ENCODE measurements at regions not wholly inside any gene's neighbourhood (a gene's known extent, or its start where the extent isn't known, plus 50 kb on each side); places are given as distances from the start of the nearest gene placed in this dataset.

DNA sequence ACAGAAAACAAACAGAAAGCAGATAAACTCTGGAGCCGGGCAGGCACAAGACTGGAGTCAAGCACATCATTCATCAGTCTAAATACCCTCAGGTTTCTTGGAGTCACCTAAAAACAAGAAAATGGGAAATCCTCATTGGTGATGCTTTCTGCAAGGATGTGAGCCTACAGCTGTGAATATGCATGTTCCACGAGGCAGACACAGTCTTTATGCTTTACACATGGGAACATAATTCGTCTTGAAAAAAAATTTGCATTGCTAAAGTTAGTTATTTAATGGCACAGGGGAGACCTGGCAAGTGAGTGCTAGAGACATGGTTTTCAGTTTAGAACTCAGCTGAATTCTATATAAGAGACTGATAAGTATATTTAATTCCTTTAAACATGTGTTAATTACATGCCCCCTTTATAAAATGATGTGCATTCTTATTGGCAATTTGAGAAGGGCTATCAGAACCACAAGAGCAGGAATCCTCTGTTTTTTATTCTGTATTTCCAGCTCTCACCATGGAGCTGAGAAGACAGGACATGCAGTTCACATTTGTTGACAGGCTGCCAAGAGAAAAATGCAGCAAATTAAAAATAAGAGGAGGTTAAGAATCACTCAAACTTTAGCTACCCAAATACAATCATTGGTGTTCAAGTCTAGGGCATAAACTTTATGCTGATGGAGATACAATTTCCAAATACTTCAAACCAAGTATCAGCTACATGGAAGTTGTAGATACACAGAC, 438.0 kb upstream of the MPDZ start:
- H3K27ac ChIP-seq (ENCODE audit: low read depth, low read length) = no peak overlapping the region
- H3K4me3 ChIP-seq (ENCODE audit: low read depth in 1 of 2, low read length in 2 of 2) = no peak overlapping the region
- no peak overlapping the region for H3K9ac ChIP-seq (ENCODE audit: low read depth in 1 of 2, low read length in 2 of 2)
- no peaks in the 10 kb centered on the region for H3K36me3 ChIP-seq (ENCODE audit: control insufficient read depth in 1 of 2, insufficient read depth in 2 of 2, low read length in 2 of 2)
- H3K9me3 ChIP-seq (ENCODE audit: control insufficient read depth in 1 of 2, low read length in 2 of 2) = no peaks in the 10 kb centered on the region
- no peaks in the 10 kb centered on the region for H3K4me1 ChIP-seq (ENCODE audit: control insufficient read depth in 1 of 2, insufficient read depth in 2 of 2, low read length in 2 of 2)
- H3K27me3 ChIP-seq (ENCODE audit: control insufficient read depth in 1 of 2, insufficient read depth in 2 of 2, low read length in 2 of 2) = no peaks in the 10 kb centered on the region

- Histone ChIP-seq H3K27ac (ENCODE audit: low read depth, low read length) (no peak overlapping the region), H3K9ac (ENCODE audit: low read depth in 1 of 2, low read length in 2 of 2) (no peak overlapping the region), H3K4me1 (ENCODE audit: control insufficient read depth in 1 of 2, insufficient read depth in 2 of 2, low read length in 2 of 2) (no peaks in the 10 kb centered on the region), H3K36me3 (ENCODE audit: control insufficient read depth in 1 of 2, insufficient read depth in 2 of 2, low read length in 2 of 2) (no peaks in the 10 kb centered on the region), H3K27me3 (ENCODE audit: control insufficient read depth in 1 of 2, insufficient read depth in 2 of 2, low read length in 2 of 2) (no peaks in the 10 kb centered on the region), H3K4me3 (ENCODE audit: low read depth in 1 of 2, low read length in 2 of 2) (no peak overlapping the region), H3K9me3 (ENCODE audit: control insufficient read depth in 1 of 2, low read length in 2 of 2) (no peaks in the 10 kb centered on the region)
These were observed 437.3 kb upstream of the MPDZ start for GRCh38 chr9:13716601-13717321.

- no peaks in the 10 kb centered on the region for H3K36me3 ChIP-seq (ENCODE audit: control insufficient read depth in 1 of 2, insufficient read depth in 2 of 2, low read length in 2 of 2)
- no peaks in the 10 kb centered on the region for H3K9me3 ChIP-seq (ENCODE audit: control insufficient read depth in 1 of 2, low read length in 2 of 2)
- no peak overlapping the region for H3K4me3 ChIP-seq (ENCODE audit: low read depth in 1 of 2, low read length in 2 of 2)
- H3K27me3 ChIP-seq (ENCODE audit: control insufficient read depth in 1 of 2, insufficient read depth in 2 of 2, low read length in 2 of 2) = no peaks in the 10 kb centered on the region
- no peak overlapping the region for H3K27ac ChIP-seq (ENCODE audit: low read depth, low read length)
- H3K4me1 ChIP-seq (ENCODE audit: control insufficient read depth in 1 of 2, insufficient read depth in 2 of 2, low read length in 2 of 2) = no peaks in the 10 kb centered on the region
- H3K9ac ChIP-seq (ENCODE audit: low read depth in 1 of 2, low read length in 2 of 2) = no peak overlapping the region
These were observed 436.6 kb upstream of the MPDZ start for GRCh38 chr9:13716090-13716489.

- Histone ChIP-seq H3K4me1 (ENCODE audit: control insufficient read depth in 1 of 2, insufficient read depth in 2 of 2, low read length in 2 of 2) (no peaks in the 10 kb centered on the region), H3K9ac (ENCODE audit: low read depth in 1 of 2, low read length in 2 of 2) (no peak overlapping the region), H3K27me3 (ENCODE audit: control insufficient read depth in 1 of 2, insufficient read depth in 2 of 2, low read length in 2 of 2) (no peaks in the 10 kb centered on the region), H3K36me3 (ENCODE audit: control insufficient read depth in 1 of 2, insufficient read depth in 2 of 2, low read length in 2 of 2) (no peaks in the 10 kb centered on the region), H3K27ac (ENCODE audit: low read depth, low read length) (no peak overlapping the region), H3K4me3 (ENCODE audit: low read depth in 1 of 2, low read length in 2 of 2) (no peak overlapping the region), H3K9me3 (ENCODE audit: control insufficient read depth in 1 of 2, low read length in 2 of 2) (no peaks in the 10 kb centered on the region)
These were observed 435.9 kb upstream of the MPDZ start for GRCh38 chr9:13715430-13715829.

DNA sequence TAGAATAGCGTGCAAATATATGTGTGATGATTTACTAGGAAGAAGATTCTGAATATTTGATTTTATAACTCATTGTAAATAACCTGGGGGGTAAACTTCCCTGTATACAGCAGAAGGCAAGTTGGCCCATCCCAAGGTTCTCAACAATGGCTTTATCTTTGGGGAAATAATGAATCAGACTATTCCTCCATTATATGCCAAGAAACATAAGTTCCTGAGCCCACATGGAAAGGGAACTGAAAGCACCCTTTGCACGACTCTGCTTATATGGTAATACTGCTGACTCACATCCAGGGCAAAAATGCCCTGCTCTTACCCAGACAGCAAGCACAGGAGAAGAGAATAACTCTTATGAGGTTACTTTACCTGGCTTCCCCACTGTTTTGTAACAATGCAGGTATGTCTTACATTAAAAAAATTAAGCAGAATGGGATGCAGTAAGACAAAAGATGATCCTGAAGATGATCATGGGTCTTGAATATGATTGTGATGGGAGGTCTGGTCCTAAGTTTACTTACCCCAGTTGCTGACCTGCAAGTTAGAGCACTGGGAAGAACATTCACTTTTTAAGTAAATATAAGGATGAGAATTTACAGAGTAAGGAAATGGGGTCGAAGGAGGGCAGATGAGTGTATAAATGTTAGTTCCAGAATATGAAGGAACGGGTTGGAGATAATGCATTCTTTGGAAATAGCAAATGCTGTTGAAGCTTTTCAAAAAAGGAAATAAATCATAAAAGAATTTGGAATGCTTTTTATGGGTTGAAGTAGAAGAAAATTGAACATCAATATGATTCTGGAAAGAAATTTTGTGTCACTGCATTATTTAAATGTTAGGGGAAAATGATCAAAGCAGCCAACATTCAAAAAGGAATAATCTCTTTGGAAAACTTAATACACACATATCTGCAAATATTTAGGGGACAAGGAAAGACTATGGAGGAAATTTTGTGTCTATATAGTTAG, 428.4 kb upstream of the MPDZ start:
- no peaks in the 10 kb centered on the region for H3K9me3 ChIP-seq (ENCODE audit: control insufficient read depth in 1 of 2, low read length in 2 of 2)
- no peaks in the 10 kb centered on the region for H3K4me1 ChIP-seq (ENCODE audit: control insufficient read depth in 1 of 2, insufficient read depth in 2 of 2, low read length in 2 of 2)
- no peak overlapping the region for H3K9ac ChIP-seq (ENCODE audit: low read depth in 1 of 2, low read length in 2 of 2)
- H3K27me3 ChIP-seq (ENCODE audit: control insufficient read depth in 1 of 2, insufficient read depth in 2 of 2, low read length in 2 of 2) = no peaks in the 10 kb centered on the region
- no peaks in the 10 kb centered on the region for H3K36me3 ChIP-seq (ENCODE audit: control insufficient read depth in 1 of 2, insufficient read depth in 2 of 2, low read length in 2 of 2)
- no peak overlapping the region for H3K27ac ChIP-seq (ENCODE audit: low read depth, low read length)
- no peak overlapping the region for H3K4me3 ChIP-seq (ENCODE audit: low read depth in 1 of 2, low read length in 2 of 2)

DNA sequence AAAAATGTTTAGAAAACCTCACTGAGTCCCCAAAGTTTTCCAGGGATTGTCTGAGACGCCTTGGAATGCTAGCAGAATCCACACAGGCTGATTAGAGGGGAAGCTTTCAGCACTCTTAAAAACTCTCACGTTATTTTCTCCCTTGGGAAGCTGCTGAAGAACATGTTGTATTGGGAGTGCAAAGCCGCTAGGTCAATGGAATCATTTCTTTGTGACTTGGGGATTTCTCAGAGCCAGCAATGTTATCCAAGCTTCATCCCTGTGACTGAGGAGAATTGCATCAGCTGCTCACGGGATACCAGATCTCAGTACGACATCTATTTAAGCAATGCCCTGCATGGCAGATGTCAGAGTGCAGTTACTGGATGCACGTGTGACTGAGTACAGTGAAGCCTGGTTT, 426.4 kb upstream of the MPDZ start:
- H3K9ac ChIP-seq (ENCODE audit: low read depth in 1 of 2, low read length in 2 of 2) = no peak overlapping the region

GRCh38 chr9:13705373-13705772, 425.9 kb upstream of the MPDZ start:
- Histone ChIP-seq H3K9ac (ENCODE audit: low read depth in 1 of 2, low read length in 2 of 2) (no peak overlapping the region), H3K36me3 (ENCODE audit: control insufficient read depth in 1 of 2, insufficient read depth in 2 of 2, low read length in 2 of 2) (no peaks in the 10 kb centered on the region), H3K4me1 (ENCODE audit: control insufficient read depth in 1 of 2, insufficient read depth in 2 of 2, low read length in 2 of 2) (no peaks in the 10 kb centered on the region), H3K4me3 (ENCODE audit: low read depth in 1 of 2, low read length in 2 of 2) (no peak overlapping the region), H3K9me3 (ENCODE audit: control insufficient read depth in 1 of 2, low read length in 2 of 2) (no peaks in the 10 kb centered on the region), H3K27me3 (ENCODE audit: control insufficient read depth in 1 of 2, insufficient read depth in 2 of 2, low read length in 2 of 2) (no peaks in the 10 kb centered on the region), H3K27ac (ENCODE audit: low read depth, low read length) (no peak overlapping the region)

More for the DNA sequence above, 426.4 kb upstream of the MPDZ start:
- Histone ChIP-seq H3K4me1 (ENCODE audit: control insufficient read depth in 1 of 2, insufficient read depth in 2 of 2, low read length in 2 of 2) (no peaks in the 10 kb centered on the region), H3K27me3 (ENCODE audit: control insufficient read depth in 1 of 2, insufficient read depth in 2 of 2, low read length in 2 of 2) (no peaks in the 10 kb centered on the region), H3K27ac (ENCODE audit: low read depth, low read length) (no peak overlapping the region), H3K9me3 (ENCODE audit: control insufficient read depth in 1 of 2, low read length in 2 of 2) (no peaks in the 10 kb centered on the region), H3K4me3 (ENCODE audit: low read depth in 1 of 2, low read length in 2 of 2) (no peak overlapping the region), H3K36me3 (ENCODE audit: control insufficient read depth in 1 of 2, insufficient read depth in 2 of 2, low read length in 2 of 2) (no peaks in the 10 kb centered on the region)

GRCh38 chr9:13690595-13690994, 411.1 kb upstream of the MPDZ start:
- H3K4me1 ChIP-seq (ENCODE audit: control insufficient read depth in 1 of 2, insufficient read depth in 2 of 2, low read length in 2 of 2) = no peaks in the 10 kb centered on the region
- no peaks in the 10 kb centered on the region for H3K27me3 ChIP-seq (ENCODE audit: control insufficient read depth in 1 of 2, insufficient read depth in 2 of 2, low read length in 2 of 2)
- no peak overlapping the region for H3K9ac ChIP-seq (ENCODE audit: low read depth in 1 of 2, low read length in 2 of 2)
- no peak overlapping the region for H3K4me3 ChIP-seq (ENCODE audit: low read depth in 1 of 2, low read length in 2 of 2)
- no peaks in the 10 kb centered on the region for H3K9me3 ChIP-seq (ENCODE audit: control insufficient read depth in 1 of 2, low read length in 2 of 2)
- H3K27ac ChIP-seq (ENCODE audit: low read depth, low read length) = no peak overlapping the region
- H3K36me3 ChIP-seq (ENCODE audit: control insufficient read depth in 1 of 2, insufficient read depth in 2 of 2, low read length in 2 of 2) = no peaks in the 10 kb centered on the region

DNA sequence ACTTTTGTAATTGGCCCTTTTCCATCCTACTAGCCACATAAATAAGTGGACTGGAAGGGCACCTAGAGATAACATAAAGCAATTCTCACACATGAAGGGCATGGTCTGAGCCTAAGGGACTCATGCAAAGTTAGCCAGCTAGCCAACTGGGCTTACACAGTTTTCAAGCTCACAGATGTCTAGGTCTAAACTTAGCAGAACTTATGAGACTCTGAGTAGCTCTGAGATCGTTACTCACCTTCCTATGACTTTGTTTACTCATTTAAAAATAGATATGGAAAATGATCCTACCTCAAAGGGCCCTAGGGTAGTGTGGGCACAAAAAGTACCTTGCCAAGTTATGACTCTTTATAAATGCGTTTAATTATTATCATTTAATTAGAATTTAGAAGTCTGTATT, 410.4 kb upstream of the MPDZ start:
- H3K36me3 ChIP-seq (ENCODE audit: control insufficient read depth in 1 of 2, insufficient read depth in 2 of 2, low read length in 2 of 2) = no peaks in the 10 kb centered on the region
- H3K4me3 ChIP-seq (ENCODE audit: low read depth in 1 of 2, low read length in 2 of 2) = no peak overlapping the region
- no peak overlapping the region for H3K9ac ChIP-seq (ENCODE audit: low read depth in 1 of 2, low read length in 2 of 2)
- no peaks in the 10 kb centered on the region for H3K4me1 ChIP-seq (ENCODE audit: control insufficient read depth in 1 of 2, insufficient read depth in 2 of 2, low read length in 2 of 2)
- no peaks in the 10 kb centered on the region for H3K27me3 ChIP-seq (ENCODE audit: control insufficient read depth in 1 of 2, insufficient read depth in 2 of 2, low read length in 2 of 2)
- H3K27ac ChIP-seq (ENCODE audit: low read depth, low read length) = no peak overlapping the region
- H3K9me3 ChIP-seq (ENCODE audit: control insufficient read depth in 1 of 2, low read length in 2 of 2) = no peaks in the 10 kb centered on the region

All from duodenal mucosa (tissue), 2 donors.